ENCODE measurements at regions not wholly inside any gene's neighbourhood (a gene's known extent, or its start where the extent isn't known, plus 50 kb on each side); places are given as distances from the start of the nearest gene placed in this dataset.

- DNase-seq = no peak
Measured at GRCh38 chr21:16517383-16517782, 787.6 kb downstream of the USP25 start.

- no peak for DNase-seq
Measured at GRCh38 chr21:16519036-16519435, 789.3 kb downstream of the USP25 start.

- no peak for DNase-seq
Measured at GRCh38 chr21:16519644-16520043, 789.9 kb downstream of the USP25 start.

- no peak for DNase-seq
Measured at GRCh38 chr21:16522548-16522947, 792.8 kb downstream of the USP25 start.

- no peak for DNase-seq
Measured at GRCh38 chr21:16530656-16531055, 800.9 kb downstream of the USP25 start.

- DNase-seq = no peak
Measured at GRCh38 chr21:16532840-16533239, 803.1 kb downstream of the USP25 start.

DNA sequence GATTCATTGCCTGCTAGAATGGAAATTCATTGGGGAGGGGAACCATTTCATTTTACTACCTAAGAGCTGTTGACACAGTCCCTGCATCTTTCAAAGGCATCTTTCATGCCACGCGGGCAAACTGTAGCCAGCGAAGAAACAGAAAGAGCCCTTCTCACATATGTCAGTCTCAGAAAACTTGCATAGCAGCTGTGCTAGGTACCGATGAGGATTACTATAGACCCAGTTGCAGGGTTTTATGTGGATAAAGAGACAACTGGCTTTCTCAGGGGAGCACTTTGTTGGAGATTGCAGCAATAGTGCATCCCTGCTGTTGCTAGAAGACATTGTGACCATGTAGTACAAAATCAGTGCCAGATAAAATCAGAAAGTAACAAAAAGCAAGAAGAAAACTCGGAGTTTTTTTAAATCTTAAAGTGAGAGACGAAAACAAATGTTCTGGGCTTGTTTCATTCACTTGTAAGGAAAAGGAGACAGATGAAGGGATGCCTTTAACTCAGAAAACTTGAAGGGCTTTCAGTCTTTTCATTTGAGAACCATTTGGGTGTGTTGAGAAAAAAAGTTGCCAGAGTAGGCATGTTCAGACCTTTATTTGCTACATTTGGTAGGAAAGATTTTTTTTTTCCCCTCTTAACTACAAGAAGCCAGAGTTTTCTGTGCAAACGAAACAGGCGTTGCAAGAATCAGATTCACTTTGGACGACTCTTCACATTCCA lies 804.1 kb downstream of the USP25 start:
- no peak for DNase-seq

DNA sequence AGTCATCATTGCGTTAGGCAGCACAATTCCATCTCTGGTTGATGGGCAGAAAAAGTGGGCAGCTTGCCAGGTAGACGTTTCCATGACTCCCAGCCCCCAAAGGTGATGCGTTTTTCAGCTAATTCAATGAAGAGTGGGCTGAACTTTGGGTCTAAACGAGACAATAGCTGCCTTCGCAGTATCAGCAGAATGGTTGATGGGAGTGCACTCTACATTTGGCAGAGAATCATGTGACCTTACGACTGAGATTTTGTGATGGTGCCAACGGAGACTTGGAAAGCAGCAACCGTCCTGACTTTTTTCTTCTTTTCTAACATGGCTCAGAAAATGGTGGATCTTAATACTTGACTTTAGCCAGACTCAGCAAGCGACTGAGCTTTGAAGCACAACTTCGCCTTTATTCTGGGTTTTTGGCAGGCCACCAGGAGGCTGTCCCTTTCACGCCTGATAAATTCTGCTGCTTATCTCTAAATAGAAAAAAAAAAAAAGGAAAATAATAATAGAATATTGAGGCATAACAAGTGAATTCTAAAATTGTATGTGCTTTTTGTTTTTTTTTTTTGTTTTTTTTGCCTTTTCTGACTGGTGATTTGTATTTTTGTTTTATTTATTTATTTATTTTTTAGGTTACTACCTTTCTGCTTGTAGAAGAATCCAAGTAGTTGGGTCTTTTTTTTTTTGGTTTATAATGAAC lies 804.8 kb downstream of the USP25 start:
- no peak for DNase-seq

DNA sequence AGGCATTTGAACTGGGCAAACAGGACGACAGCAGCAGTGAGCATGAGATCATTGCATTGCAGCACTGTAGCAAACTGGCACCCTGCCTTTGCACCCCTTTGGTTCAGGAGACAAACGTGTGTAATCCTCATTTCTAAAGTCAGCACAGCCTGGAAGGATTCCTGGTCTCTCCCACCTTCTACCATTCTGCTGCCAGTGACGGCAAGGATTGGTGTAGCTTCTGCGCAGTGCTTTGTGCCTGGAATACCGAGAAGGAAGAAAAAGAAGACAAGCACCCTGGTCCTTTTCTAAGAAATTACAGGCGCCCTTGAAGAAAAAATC lies 805.3 kb downstream of the USP25 start:
- DNase-seq = no peak

- DNase-seq = no peak
Measured at GRCh38 chr21:16535626-16536025, 805.8 kb downstream of the USP25 start.

- DNase-seq = no peak
Measured at GRCh38 chr21:16536140-16536539, 806.4 kb downstream of the USP25 start.

DNA sequence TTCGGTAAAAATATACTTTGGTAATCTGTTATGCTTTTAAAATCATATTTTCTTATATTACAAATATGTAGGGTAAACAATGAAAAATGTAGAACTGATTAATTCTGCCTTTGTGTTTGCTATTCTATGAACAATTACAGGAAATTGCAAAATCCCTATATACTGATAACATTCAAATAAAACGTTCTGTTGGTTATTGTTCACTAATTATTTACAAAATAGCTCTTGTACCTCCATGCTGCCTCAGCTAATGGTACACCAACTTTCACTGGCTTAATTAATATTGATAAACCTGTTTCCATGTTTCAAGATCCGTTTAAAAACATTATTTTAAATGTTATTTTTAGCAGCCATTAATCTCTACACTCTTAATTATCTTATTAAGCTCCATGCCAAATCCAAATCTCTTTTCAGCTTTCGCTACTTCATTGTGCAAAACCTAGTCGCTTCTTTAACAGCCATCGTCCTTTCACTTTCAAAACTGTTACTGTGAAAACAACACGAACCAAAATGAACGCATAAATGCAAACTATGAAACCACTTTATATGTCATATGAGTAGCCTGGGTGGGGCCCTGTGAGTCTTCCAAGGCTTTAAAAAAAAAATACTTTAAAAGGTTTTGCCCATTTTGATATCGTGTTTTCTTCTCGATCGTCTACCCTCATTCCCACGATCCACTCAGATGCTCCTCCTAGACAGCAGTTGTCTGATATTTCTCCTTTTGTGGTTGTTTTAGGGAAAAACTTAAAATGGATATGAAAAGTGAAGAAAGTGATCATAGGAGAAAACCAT lies 807.1 kb downstream of the USP25 start:
- DNase-seq = no peak

DNA sequence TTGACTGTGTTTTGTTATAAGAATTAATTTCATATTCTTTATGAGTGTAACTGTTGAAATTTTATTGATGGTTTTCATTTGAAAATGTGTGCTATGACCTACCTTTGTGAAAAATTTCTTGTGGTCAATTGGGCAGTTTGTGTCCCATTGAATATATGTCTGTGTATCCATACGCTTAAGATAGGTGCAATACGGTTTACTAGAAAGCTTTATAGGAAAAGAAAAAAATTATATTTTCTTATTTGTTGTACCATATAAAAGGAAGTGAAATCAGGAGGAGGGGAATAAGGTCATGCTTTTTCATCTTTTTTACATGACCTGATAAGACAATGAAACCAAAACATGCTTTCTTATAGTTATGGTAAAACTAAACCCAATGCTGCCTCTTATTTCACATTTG lies 807.7 kb downstream of the USP25 start:
- no peak for DNase-seq

- no peak for DNase-seq
Measured at GRCh38 chr21:16538405-16538804, 808.6 kb downstream of the USP25 start.

GRCh38 chr21:16538936-16539440 lies 809.2 kb downstream of the USP25 start:
- no peak for DNase-seq

DNA sequence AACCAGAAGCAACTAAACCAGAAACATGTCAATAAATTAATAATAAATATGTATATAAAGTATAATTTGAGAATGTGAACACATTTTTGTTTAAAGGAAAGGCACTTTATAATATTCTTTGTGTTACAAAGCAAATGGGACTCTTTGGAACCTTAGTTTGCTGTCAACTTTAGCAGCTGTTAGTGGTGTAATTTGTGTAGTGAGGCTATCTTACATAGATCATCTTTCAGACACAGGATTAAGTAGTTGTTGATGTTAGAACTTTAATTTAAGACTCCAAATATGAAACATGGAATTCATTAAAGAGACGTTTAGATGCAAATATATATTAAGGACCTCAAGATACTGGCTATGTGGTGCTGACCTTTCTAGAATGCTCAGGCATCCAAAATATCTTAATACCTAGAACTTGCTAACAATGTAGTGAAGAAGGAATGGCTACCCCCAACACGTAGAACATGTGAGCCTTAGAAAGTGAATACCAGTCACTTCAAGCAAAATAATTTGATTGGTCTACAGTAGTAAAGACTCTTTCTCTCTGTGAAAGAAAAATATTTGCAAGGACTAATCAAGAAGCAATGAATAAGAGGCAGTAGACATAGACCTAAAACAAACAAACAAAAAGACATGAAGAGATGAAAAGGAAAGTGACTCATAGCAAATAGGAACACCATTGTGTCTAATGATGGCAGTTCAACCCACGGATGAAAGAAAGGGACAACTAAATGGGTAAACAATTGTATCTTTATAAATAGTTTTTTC lies 811.4 kb downstream of the USP25 start:
- DNase-seq = no peak

DNA sequence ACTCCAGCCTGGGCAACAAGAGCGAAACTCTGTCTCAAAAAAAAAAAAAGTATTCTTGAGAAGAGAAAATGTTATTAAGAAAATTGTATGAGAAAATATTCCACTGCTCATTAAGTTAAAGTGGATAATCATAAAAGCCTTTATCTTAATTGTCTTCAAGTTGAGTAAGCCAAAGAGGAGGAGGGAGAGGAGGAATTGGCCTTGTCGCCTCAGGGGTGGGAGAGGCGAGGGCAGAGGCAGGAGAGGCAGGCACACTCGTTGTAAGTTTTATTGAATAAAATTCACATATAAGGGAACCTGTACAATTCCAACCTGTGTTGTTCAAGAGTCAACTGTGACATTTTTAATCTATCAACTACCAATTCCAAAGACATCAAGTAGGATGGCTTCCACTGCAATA lies 820.3 kb downstream of the USP25 start:
- no peak for DNase-seq

DNA sequence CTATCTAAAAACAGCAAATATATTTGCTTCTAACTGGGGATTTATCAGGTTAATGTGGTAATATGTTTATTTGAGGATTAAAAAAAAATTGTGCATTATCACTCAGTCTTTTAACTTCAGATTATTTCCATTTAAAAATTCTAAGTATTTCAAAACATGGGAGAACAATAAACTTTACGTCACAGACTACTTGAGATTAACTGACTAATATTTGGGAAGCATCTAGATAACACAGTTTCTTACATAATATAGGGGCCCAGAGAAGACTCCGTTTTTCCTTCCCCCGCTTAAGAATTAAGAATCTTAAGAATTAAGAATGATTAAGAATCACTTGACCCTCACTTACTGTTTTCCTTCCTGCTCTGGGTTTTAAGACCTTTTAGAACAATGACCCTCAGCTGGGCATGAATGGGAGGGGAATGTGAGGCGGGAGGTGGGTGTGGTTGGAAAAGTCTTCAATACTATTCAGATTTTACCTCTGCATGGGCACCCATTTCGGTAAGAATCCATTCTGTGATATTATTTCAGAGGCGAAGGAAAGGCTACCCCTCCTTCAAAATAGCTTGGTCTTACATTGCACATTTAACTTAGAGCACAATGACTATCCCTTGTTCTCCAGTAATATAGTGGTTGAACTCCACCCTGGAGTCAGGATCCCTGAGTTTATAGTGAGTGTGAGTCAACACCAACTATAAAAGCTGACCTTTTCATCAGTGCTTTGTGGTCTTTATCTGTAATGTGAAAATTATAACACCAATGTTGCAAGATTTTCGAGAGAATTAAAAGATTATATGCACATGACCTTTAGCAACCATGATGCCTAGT lies 821.3 kb downstream of the USP25 start:
- no peak for DNase-seq

DNA sequence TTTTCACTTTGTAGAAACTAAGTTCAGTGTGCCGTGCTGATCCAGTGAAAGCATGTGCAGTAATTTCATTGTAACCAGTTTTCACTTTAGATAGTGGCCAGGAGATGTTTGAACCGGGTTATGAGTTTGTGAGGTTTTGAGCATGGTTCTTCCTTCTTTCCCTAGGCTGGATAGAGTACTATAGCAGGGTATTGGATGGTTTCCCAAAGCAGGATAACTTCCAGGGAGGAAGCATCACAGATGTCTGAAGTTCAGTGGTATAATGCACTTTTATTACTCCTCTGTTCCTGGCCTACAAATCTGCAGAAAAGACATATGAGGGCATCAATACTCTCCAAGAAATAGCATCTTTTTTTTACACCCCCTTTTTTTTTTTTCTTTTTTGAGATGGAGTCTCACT lies 823.1 kb downstream of the USP25 start:
- no peak for DNase-seq

GRCh38 chr21:16554503-16554902 lies 824.7 kb downstream of the USP25 start:
- DNase-seq = no peak

DNA sequence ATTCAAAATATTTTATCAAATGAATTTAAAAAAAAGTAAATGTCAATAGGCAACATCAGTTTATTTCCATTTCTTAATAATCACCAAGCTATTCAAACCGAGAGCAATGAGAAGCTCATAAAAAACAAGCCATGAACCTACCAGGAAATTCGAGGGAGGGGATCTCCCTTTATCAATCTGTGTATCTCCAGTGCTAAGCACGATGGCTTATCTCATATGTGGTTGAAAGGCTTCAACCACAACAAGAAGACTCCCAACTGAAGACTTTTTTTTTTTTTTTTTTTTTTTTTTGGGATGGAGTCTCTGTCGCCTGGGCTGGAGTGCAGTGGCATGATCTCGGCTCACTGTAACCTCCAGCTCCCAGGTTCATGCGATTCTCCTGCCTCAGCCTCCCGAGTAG lies 833.3 kb downstream of the USP25 start:
- DNase-seq = no peak

GRCh38 chr21:16563795-16564194 lies 834.0 kb downstream of the USP25 start:
- no peak for DNase-seq

Data from activated T-cell treated with anti-CD3 and anti-CD28 coated beads, Interleukin-2, amount 50 U/mL, for 1 hour (primary cell).